ENCODE measurements at regions not wholly inside any gene's neighbourhood (a gene's known extent, or its start where the extent isn't known, plus 50 kb on each side); places are given as distances from the start of the nearest gene placed in this dataset.

- TF ChIP-seq POLR2A (IDR thresholded peaks at IDR 0.05), result no peak
- TF ChIP-seq, protein P1, sequence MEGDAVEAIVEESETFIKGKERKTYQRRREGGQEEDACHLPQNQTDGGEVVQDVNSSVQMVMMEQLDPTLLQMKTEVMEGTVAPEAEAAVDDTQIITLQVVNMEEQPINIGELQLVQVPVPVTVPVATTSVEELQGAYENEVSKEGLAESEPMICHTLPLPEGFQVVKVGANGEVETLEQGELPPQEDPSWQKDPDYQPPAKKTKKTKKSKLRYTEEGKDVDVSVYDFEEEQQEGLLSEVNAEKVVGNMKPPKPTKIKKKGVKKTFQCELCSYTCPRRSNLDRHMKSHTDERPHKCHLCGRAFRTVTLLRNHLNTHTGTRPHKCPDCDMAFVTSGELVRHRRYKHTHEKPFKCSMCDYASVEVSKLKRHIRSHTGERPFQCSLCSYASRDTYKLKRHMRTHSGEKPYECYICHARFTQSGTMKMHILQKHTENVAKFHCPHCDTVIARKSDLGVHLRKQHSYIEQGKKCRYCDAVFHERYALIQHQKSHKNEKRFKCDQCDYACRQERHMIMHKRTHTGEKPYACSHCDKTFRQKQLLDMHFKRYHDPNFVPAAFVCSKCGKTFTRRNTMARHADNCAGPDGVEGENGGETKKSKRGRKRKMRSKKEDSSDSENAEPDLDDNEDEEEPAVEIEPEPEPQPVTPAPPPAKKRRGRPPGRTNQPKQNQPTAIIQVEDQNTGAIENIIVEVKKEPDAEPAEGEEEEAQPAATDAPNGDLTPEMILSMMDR (IDR thresholded peaks at IDR 0.05), result no peak
- no peaks in the 10 kb centered on the region for H3K27me3 ChIP-seq
- peak; percentile 30 for DNase-seq
- no peaks in the 10 kb centered on the region for H3K36me3 ChIP-seq (ENCODE audit: low read depth, missing control alignments)
- no peaks in the 10 kb centered on the region for H3K9me3 ChIP-seq
- no peak overlapping the region for H3K4me3 ChIP-seq
- H3K27ac ChIP-seq, result peak overlapping the region in 1 of 2 donors; percentile 50
- intact Hi-C loops (cut with DNase I; ENCODE audit: low total_unique reads), result no loop called here
- WGBS, 2 donors, result 46 to 53% methylated on average over 10 of the region's 10 CpGs
- no peaks in the 10 kb centered on the region for H3K4me1 ChIP-seq
Observed at GRCh38 chr1:168879896-168880734, 151.1 kb upstream of the DPT start.

GRCh38 chr1:168881656-168882260 lies 152.8 kb upstream of the DPT start:
- TF ChIP-seq, protein P1 (IDR thresholded peaks at IDR 0.05), result no peak
- no peak for TF ChIP-seq POLR2A (IDR thresholded peaks at IDR 0.05)
- intact Hi-C loops (cut with DNase I; ENCODE audit: low total_unique reads), result no loop called here
- no peaks in the 10 kb centered on the region for H3K36me3 ChIP-seq (ENCODE audit: low read depth, missing control alignments)
- H3K9me3 ChIP-seq, result no peaks in the 10 kb centered on the region
- no peak overlapping the region for H3K27ac ChIP-seq
- no peaks in the 10 kb centered on the region for H3K27me3 ChIP-seq
- H3K4me3 ChIP-seq, result no peak overlapping the region
- WGBS, 2 donors, result 79 to 87% methylated on average over 2 of the region's 2 CpGs
- H3K4me1 ChIP-seq, result no peaks in the 10 kb centered on the region
- no peak for DNase-seq

- H3K4me1 ChIP-seq, result no peaks in the 10 kb centered on the region
- no peaks in the 10 kb centered on the region for H3K36me3 ChIP-seq (ENCODE audit: low read depth, missing control alignments)
- no peak for DNase-seq
- TF ChIP-seq, protein P1 (IDR thresholded peaks at IDR 0.05), result no peak
- TF ChIP-seq POLR2A (IDR thresholded peaks at IDR 0.05), result no peak
- 60 to 71% methylated on average over 2 to 4 of the region's 4 CpGs for WGBS, 2 donors
- H3K27me3 ChIP-seq, result no peaks in the 10 kb centered on the region
- intact Hi-C loops (cut with DNase I; ENCODE audit: low total_unique reads), result no loop called here
- H3K9me3 ChIP-seq, result no peaks in the 10 kb centered on the region
- H3K27ac ChIP-seq, result no peak overlapping the region
- H3K4me3 ChIP-seq, result no peak overlapping the region
Observed at GRCh38 chr1:168887381-168887780, 158.4 kb upstream of the DPT start.

- DNase-seq, result no peak
- Histone ChIP-seq H3K4me1 (no peaks in the 10 kb centered on the region), H3K27me3 (no peaks in the 10 kb centered on the region), H3K36me3 (ENCODE audit: low read depth, missing control alignments) (no peaks in the 10 kb centered on the region), H3K27ac (no peak overlapping the region), H3K4me3 (no peak overlapping the region), H3K9me3 (no peaks in the 10 kb centered on the region)
- TF ChIP-seq POLR2A (IDR thresholded peaks at IDR 0.05), result no peak
- intact Hi-C loops (cut with DNase I; ENCODE audit: low total_unique reads), result no loop called here
- 35 to 67% methylated on average over 1 to 2 of the region's 2 CpGs for WGBS, 2 donors
Observed at GRCh38 chr1:168888418-168888817, 159.4 kb upstream of the DPT start.

DNA sequence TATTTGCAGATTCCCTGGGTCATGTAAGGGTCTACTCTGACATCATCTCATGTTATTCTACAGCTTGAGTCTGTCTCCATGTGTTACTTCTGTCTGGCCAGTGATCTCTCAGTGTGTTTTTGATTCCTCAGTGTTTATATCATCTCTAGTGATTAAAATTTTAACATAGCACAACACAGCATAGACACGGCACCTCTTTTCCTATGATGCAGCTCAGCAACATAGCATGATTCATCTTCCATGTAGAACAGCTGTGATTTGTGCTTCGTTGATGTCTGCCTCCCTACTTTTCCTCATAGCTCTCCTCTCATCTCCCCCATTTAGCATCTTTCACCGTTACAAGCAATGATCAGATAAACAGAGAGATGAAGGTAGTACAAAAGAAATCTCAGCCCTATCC lies 163.9 kb upstream of the DPT start:
- Histone ChIP-seq H3K27ac (no peak overlapping the region), H3K4me3 (no peak overlapping the region)
- 59 to 65% methylated on average over 3 of the region's 3 CpGs for WGBS, 2 donors

More for the DNA sequence above, 163.9 kb upstream of the DPT start:
- Histone ChIP-seq H3K27me3 (no peaks in the 10 kb centered on the region), H3K36me3 (ENCODE audit: low read depth, missing control alignments) (no peaks in the 10 kb centered on the region), H3K9me3 (no peaks in the 10 kb centered on the region), H3K4me1 (no peaks in the 10 kb centered on the region)
- no peak for TF ChIP-seq POLR2A (IDR thresholded peaks at IDR 0.05)
- TF ChIP-seq, protein P1 (IDR thresholded peaks at IDR 0.05), result no peak
- intact Hi-C loops (cut with DNase I; ENCODE audit: low total_unique reads), result no loop called here
- DNase-seq, result no peak

Data from testis (tissue), 2 donors.